GM19035 (cell line): ENCODE measurements at regions not wholly inside any gene's neighbourhood (a gene's known extent, or its start where the extent isn't known, plus 50 kb on each side); places are given as distances from the start of the nearest gene placed in this dataset.

Experiments used
- ATAC-seq: cut with Tn5 transposase; IDR thresholded peaks from one replicate; pipeline ENCODE4 v1.9.1; 2021; ENCODE audit not compliant: unreplicated experiment

GRCh38 chr2:17309181-17309580 is 209.1 kb downstream of the RAD51AP2 start:
- no peak for ATAC-seq

GRCh38 chr2:17306706-17307105 is 211.5 kb downstream of the RAD51AP2 start:
- no peak for ATAC-seq

- no peak for ATAC-seq
These were observed 212.0 kb downstream of the RAD51AP2 start for GRCh38 chr2:17306219-17306618.

GRCh38 chr2:17303521-17303920 is 214.7 kb downstream of the RAD51AP2 start:
- ATAC-seq = no peak

GRCh38 chr2:17303054-17303453 is 215.2 kb downstream of the RAD51AP2 start:
- no peak for ATAC-seq

- ATAC-seq = no peak
These were observed 216.0 kb downstream of the RAD51AP2 start for GRCh38 chr2:17302281-17302680.

- no peak for ATAC-seq
These were observed 216.8 kb downstream of the RAD51AP2 start for GRCh38 chr2:17301437-17301836.

- no peak for ATAC-seq
These were observed 218.2 kb downstream of the RAD51AP2 start for GRCh38 chr2:17299891-17300540.

- no peak for ATAC-seq
These were observed 219.8 kb downstream of the RAD51AP2 start for GRCh38 chr2:17298453-17298852.

- ATAC-seq = no peak
These were observed 221.6 kb downstream of the RAD51AP2 start for GRCh38 chr2:17296686-17297085.

- no peak for ATAC-seq
These were observed 228.6 kb downstream of the RAD51AP2 start for GRCh38 chr2:17289669-17290068.

- no peak for ATAC-seq
These were observed 231.1 kb downstream of the RAD51AP2 start for GRCh38 chr2:17287183-17287582.

- no peak for ATAC-seq
These were observed 235.4 kb downstream of the RAD51AP2 start for GRCh38 chr2:17282826-17283225.

GRCh38 chr2:17282245-17282644 is 236.0 kb downstream of the RAD51AP2 start:
- ATAC-seq = no peak

- no peak for ATAC-seq
These were observed 242.0 kb downstream of the RAD51AP2 start for GRCh38 chr2:17276220-17276619.

GRCh38 chr2:17272652-17273525 is 245.4 kb downstream of the RAD51AP2 start:
- peak; percentile 48 for ATAC-seq

- ATAC-seq = no peak
These were observed 246.1 kb downstream of the RAD51AP2 start for GRCh38 chr2:17272170-17272569.

GRCh38 chr2:17271416-17271815 is 246.8 kb downstream of the RAD51AP2 start:
- ATAC-seq = no peak

- no peak for ATAC-seq
These were observed 247.3 kb downstream of the RAD51AP2 start for GRCh38 chr2:17270894-17271293.

- ATAC-seq = no peak
These were observed 254.7 kb downstream of the RAD51AP2 start for GRCh38 chr2:17263570-17263968.

GRCh38 chr2:17262854-17263569 is 255.2 kb downstream of the RAD51AP2 start:
- no peak for ATAC-seq

GRCh38 chr2:17259613-17260012 is 258.6 kb downstream of the RAD51AP2 start:
- no peak for ATAC-seq
